Cardiac fibroblast (primary cell): ENCODE measurements at regions not wholly inside any gene's neighbourhood (a gene's known extent, or its start where the extent isn't known, plus 50 kb on each side); places are given as distances from the start of the nearest gene placed in this dataset.

Source experiments
- DNase-seq, 2 donors: peaks; one replicate each; pipeline versions ENCODE4 v3.0.0 to v3.0.0-alpha.2; 2010; ENCODE audit warnings: low read depth in 2 of 2
- H3K4me3 ChIP-seq, 2 donors: replicated peaks in 1 of 2; 1 replicate in 1 of 2; 2 replicates in 1 of 2; pipeline ENCODE4 v1.5.1; 2011; ENCODE audit warnings: low read depth in 2 of 2, low read length in 2 of 2, mild to moderate bottlenecking in 2 of 2, moderate library complexity in 1 of 2
- CTCF ChIP-seq: IDR thresholded peaks from one replicate; pipeline ENCODE4 v1.5.1; 2011; ENCODE audit warnings: low read depth, mild to moderate bottlenecking, low read length, inconsistent platforms

- DNase-seq: no peak
- no peak for TF ChIP-seq CTCF
- no peak overlapping the region for H3K4me3 ChIP-seq
Observed at GRCh38 chr6:119891644-119892043, 542.1 kb upstream of the MAN1A1 start.

- TF ChIP-seq CTCF: no peak
- no peak overlapping the region for H3K4me3 ChIP-seq
- DNase-seq: no peak
Observed at GRCh38 chr6:119891206-119891605, 541.6 kb upstream of the MAN1A1 start.

GRCh38 chr6:119890470-119890869, 540.9 kb upstream of the MAN1A1 start:
- no peak for TF ChIP-seq CTCF
- no peak overlapping the region for H3K4me3 ChIP-seq
- DNase-seq: no peak

DNA sequence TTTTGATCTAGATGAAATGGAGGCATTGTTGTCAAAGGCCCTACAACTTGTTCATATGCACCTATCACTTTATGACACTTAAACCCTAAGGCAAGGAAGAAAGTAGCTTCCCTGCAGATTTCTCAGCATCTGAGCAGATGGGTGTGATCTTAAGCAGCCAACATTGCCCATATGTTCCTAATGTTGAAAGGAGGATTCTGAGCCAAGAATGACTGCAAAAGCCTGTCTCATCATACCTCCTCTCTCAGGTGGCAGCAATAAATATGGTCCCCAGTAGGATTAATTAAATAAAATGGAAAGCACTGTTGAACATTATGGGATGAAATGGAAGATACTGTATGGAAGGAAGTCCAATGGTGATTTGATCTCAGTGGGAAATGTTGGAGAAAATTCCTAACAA, 538.1 kb upstream of the MAN1A1 start:
- TF ChIP-seq CTCF: no peak
- H3K4me3 ChIP-seq: no peak overlapping the region
- no peak for DNase-seq

- no peak overlapping the region for H3K4me3 ChIP-seq
- peak; percentile 16 to 33 for DNase-seq
- TF ChIP-seq CTCF: no peak
Observed at GRCh38 chr6:119881416-119881815, 531.9 kb upstream of the MAN1A1 start.

DNA sequence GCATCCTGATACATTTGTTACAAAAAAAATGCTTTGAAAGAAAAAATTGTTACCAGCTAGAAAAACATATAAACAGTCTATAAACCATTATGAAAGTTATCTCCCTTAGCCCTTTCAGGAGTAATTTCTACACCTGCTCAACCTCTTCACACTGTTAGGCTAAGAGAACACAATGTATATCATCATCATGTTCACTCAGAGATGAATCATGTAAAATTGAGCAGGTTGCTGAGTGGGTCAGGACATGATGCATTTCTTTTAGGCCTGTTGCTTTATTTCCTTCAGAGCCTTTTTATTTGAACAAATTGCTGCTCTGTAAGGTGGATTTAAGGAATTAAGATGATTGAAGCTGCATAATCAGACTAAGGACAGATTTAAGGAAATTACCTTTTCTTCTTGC, 531.3 kb upstream of the MAN1A1 start:
- TF ChIP-seq CTCF: no peak
- no peak overlapping the region for H3K4me3 ChIP-seq
- no peak for DNase-seq

GRCh38 chr6:119879731-119880130, 530.2 kb upstream of the MAN1A1 start:
- DNase-seq: no peak
- no peak for TF ChIP-seq CTCF
- H3K4me3 ChIP-seq: no peak overlapping the region
